ENCODE measurements at regions not wholly inside any gene's neighbourhood (a gene's known extent, or its start where the extent isn't known, plus 50 kb on each side); places are given as distances from the start of the nearest gene placed in this dataset.

GRCh38 chr11:56910046-56910773, 78.5 kb upstream of the OR5AK2 start:
- no peaks in the 10 kb centered on the region for H3K36me3 ChIP-seq (ENCODE audit: insufficient read depth, low read length)
- H3K9me3 ChIP-seq (ENCODE audit: low read depth, low read length): no peaks in the 10 kb centered on the region
- DNase-seq (ENCODE audit: low read depth, low spot score): no peak
- no peak overlapping the region for H3K4me3 ChIP-seq
- no peak overlapping the region for H3K9ac ChIP-seq (ENCODE audit: insufficient read length)
- no peak for TF ChIP-seq EZH2 (IDR thresholded peaks at IDR 0.05)
- no peak overlapping the region for H3K27ac ChIP-seq

GRCh38 chr11:56909563-56909962, 79.2 kb upstream of the OR5AK2 start:
- H3K36me3 ChIP-seq (ENCODE audit: insufficient read depth, low read length): no peaks in the 10 kb centered on the region

GRCh38 chr11:56909080-56909479, 79.6 kb upstream of the OR5AK2 start:
- no peak overlapping the region for H3K27ac ChIP-seq
- no peak overlapping the region for H3K4me3 ChIP-seq
- H3K9ac ChIP-seq (ENCODE audit: insufficient read length): no peak overlapping the region
- H3K36me3 ChIP-seq (ENCODE audit: insufficient read depth, low read length): no peaks in the 10 kb centered on the region
- no peaks in the 10 kb centered on the region for H3K9me3 ChIP-seq (ENCODE audit: low read depth, low read length)
- TF ChIP-seq EZH2 (IDR thresholded peaks at IDR 0.05) (no peak), POLR2AphosphoS5 (IDR thresholded peaks at IDR 0.05; ENCODE audit: borderline replicate concordance, low read depth, low read length) (no peak), FOXP2 (optimal IDR thresholded peaks at IDR 0.05; ENCODE audit: control extremely low read depth, extremely low read length, insufficient read depth) (no peak)
- no peak for DNase-seq (ENCODE audit: low read depth, low spot score)

More at GRCh38 chr11:56909563-56909962, 79.2 kb upstream of the OR5AK2 start:
- Histone ChIP-seq H3K9ac (ENCODE audit: insufficient read length) (no peak overlapping the region), H3K27ac (no peak overlapping the region), H3K4me3 (no peak overlapping the region), H3K9me3 (ENCODE audit: low read depth, low read length) (no peaks in the 10 kb centered on the region)
- DNase-seq (ENCODE audit: low read depth, low spot score): no peak
- TF ChIP-seq EZH2 (IDR thresholded peaks at IDR 0.05) (no peak), FOXP2 (optimal IDR thresholded peaks at IDR 0.05; ENCODE audit: control extremely low read depth, extremely low read length, insufficient read depth) (no peak), POLR2AphosphoS5 (IDR thresholded peaks at IDR 0.05; ENCODE audit: borderline replicate concordance, low read depth, low read length) (no peak)

- no peak overlapping the region for H3K9ac ChIP-seq (ENCODE audit: insufficient read length)
- no peaks in the 10 kb centered on the region for H3K9me3 ChIP-seq (ENCODE audit: low read depth, low read length)
- no peak for DNase-seq (ENCODE audit: low read depth, low spot score)
- TF ChIP-seq FOXP2 (optimal IDR thresholded peaks at IDR 0.05; ENCODE audit: control extremely low read depth, extremely low read length, insufficient read depth) (no peak), POLR2AphosphoS5 (IDR thresholded peaks at IDR 0.05; ENCODE audit: borderline replicate concordance, low read depth, low read length) (no peak), EZH2 (IDR thresholded peaks at IDR 0.05) (no peak)
- H3K36me3 ChIP-seq (ENCODE audit: insufficient read depth, low read length): no peaks in the 10 kb centered on the region
- no peak overlapping the region for H3K4me3 ChIP-seq
- no peak overlapping the region for H3K27ac ChIP-seq
Measured at GRCh38 chr11:56906683-56907148, 82.0 kb upstream of the OR5AK2 start.

GRCh38 chr11:56905936-56906335, 82.8 kb upstream of the OR5AK2 start:
- DNase-seq (ENCODE audit: low read depth, low spot score): no peak
- H3K36me3 ChIP-seq (ENCODE audit: insufficient read depth, low read length): no peaks in the 10 kb centered on the region
- H3K4me3 ChIP-seq: no peak overlapping the region
- no peak overlapping the region for H3K27ac ChIP-seq
- no peak overlapping the region for H3K9ac ChIP-seq (ENCODE audit: insufficient read length)
- H3K9me3 ChIP-seq (ENCODE audit: low read depth, low read length): no peaks in the 10 kb centered on the region
- TF ChIP-seq POLR2AphosphoS5 (IDR thresholded peaks at IDR 0.05; ENCODE audit: borderline replicate concordance, low read depth, low read length): no peak
- no peak for TF ChIP-seq FOXP2 (optimal IDR thresholded peaks at IDR 0.05; ENCODE audit: control extremely low read depth, extremely low read length, insufficient read depth)
- TF ChIP-seq EZH2 (IDR thresholded peaks at IDR 0.05): no peak

- no peaks in the 10 kb centered on the region for H3K36me3 ChIP-seq (ENCODE audit: insufficient read depth, low read length)
- TF ChIP-seq POLR2AphosphoS5 (IDR thresholded peaks at IDR 0.05; ENCODE audit: borderline replicate concordance, low read depth, low read length): no peak
- no peak for TF ChIP-seq FOXP2 (optimal IDR thresholded peaks at IDR 0.05; ENCODE audit: control extremely low read depth, extremely low read length, insufficient read depth)
- TF ChIP-seq EZH2 (IDR thresholded peaks at IDR 0.05): no peak
- DNase-seq (ENCODE audit: low read depth, low spot score): no peak
- H3K4me3 ChIP-seq: no peak overlapping the region
- H3K9ac ChIP-seq (ENCODE audit: insufficient read length): no peak overlapping the region
- no peaks in the 10 kb centered on the region for H3K9me3 ChIP-seq (ENCODE audit: low read depth, low read length)
- no peak overlapping the region for H3K27ac ChIP-seq
Measured at GRCh38 chr11:56905442-56905841, 83.3 kb upstream of the OR5AK2 start.

GRCh38 chr11:56898856-56899255, 89.9 kb upstream of the OR5AK2 start:
- no peak overlapping the region for H3K9ac ChIP-seq (ENCODE audit: insufficient read length)
- no peak for TF ChIP-seq EZH2 (IDR thresholded peaks at IDR 0.05)
- no peak for TF ChIP-seq POLR2AphosphoS5 (IDR thresholded peaks at IDR 0.05; ENCODE audit: borderline replicate concordance, low read depth, low read length)
- no peak for TF ChIP-seq FOXP2 (optimal IDR thresholded peaks at IDR 0.05; ENCODE audit: control extremely low read depth, extremely low read length, insufficient read depth)
- no peak overlapping the region for H3K4me3 ChIP-seq
- H3K36me3 ChIP-seq (ENCODE audit: insufficient read depth, low read length): no peaks in the 10 kb centered on the region
- H3K9me3 ChIP-seq (ENCODE audit: low read depth, low read length): no peaks in the 10 kb centered on the region
- no peak overlapping the region for H3K27ac ChIP-seq
- no peak for DNase-seq (ENCODE audit: low read depth, low spot score)

- no peaks in the 10 kb centered on the region for H3K36me3 ChIP-seq (ENCODE audit: insufficient read depth, low read length)
- H3K9me3 ChIP-seq (ENCODE audit: low read depth, low read length): no peaks in the 10 kb centered on the region
- no peak overlapping the region for H3K9ac ChIP-seq (ENCODE audit: insufficient read length)
- H3K27ac ChIP-seq: no peak overlapping the region
- no peak overlapping the region for H3K4me3 ChIP-seq
- no peak for DNase-seq (ENCODE audit: low read depth, low spot score)
- TF ChIP-seq POLR2AphosphoS5 (IDR thresholded peaks at IDR 0.05; ENCODE audit: borderline replicate concordance, low read depth, low read length) (no peak), FOXP2 (optimal IDR thresholded peaks at IDR 0.05; ENCODE audit: control extremely low read depth, extremely low read length, insufficient read depth) (no peak), EZH2 (IDR thresholded peaks at IDR 0.05) (no peak)
Measured at GRCh38 chr11:56890584-56891305, 98.0 kb upstream of the OR5AK2 start.

All from SK-N-MC (cell line).